Colon (tissue), 2 donors: ENCODE measurements at regions not wholly inside any gene's neighbourhood (a gene's known extent, or its start where the extent isn't known, plus 50 kb on each side); places are given as distances from the start of the nearest gene placed in this dataset.
"Not testable (repeated sequence)": the region's sequence is repeated elsewhere in the genome, so short reads cannot be mapped to it uniquely, and the experiment has no call there.

ENCODE experiments used
- FAIRE-seq: peaks from 2 replicates; lab custom pipeline; 2012; peaks lifted over from hg19 to GRCh38; lab: Jason Lieb, UNC
- donor health status: control.
- donor health status: control.

DNA sequence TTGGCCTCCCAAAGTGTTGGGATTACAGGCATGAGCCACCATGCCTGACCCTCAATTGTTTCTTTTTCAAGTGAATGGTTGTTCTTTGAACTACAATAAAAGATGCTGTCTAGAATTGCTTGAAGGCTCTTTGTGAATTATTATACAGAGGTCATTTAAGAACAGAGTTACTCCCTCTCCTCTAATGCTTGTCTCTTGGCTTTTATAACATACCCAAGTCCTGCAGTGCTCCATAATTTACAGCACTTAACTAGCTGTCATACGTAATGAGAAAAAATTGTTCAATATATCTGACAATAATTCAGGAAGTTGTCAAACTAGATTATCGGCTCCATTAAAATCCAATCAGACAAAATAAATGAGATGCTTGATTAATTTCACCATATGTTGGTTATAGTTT, 823.0 kb upstream of the ATXN7L3B start:
- FAIRE-seq = no peak

DNA sequence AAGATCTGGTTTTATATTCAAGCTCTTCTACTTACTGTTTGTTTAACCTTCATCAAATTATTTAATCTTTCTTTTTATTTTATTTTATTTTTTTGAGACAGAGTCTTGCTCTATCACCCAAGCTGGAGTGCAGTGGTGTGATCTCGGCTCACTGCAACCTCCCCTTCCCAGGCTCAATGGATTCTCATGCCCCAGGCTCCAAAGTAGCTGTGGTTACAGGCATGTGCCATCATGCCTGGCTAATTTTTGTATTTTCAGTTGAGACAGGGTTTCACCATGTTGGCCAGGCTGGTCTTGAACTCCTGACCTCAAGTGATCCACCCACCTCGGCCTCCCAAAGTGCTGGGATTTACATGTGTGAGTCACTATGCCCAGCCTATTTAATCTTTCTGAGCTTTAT, 821.5 kb upstream of the ATXN7L3B start:
- not testable (repeated sequence) for FAIRE-seq

DNA sequence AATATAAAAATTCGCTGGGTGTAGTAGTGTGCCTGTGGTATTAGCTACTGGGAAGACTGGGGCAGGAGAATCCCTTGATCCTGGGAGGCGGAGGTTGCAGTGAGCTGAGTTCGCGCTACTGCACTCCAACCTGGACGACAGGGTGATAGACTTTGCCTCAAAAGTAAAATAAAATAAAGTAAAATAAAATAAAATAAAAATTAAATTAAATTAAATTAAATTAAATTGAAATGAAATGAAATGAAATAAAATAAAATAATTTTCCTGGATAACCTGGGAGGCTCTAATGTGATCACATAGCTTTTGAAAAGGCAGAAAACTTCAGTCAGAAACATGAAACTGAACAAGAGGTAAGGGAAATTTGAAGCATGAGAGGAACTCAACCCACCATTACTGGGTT, 818.4 kb upstream of the ATXN7L3B start:
- FAIRE-seq = no peak

DNA sequence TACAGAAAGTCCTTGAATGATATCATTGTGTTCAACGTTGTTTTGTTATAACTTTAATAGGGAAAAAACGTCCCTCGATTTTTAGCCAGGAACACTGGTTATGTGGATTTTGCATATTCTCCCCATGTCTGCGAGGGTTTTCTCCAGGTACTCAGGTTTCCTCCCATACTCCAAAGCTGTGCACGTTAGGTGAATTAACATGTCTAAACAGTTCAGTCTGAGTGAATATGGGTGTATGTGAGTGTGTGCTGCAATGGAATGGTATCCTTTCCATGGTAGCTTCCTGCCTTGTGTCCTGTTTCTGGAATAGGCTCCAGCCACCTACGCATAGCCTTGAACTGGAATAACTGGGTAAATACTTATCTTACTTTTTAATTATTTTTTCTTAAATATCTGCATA, 810.8 kb upstream of the ATXN7L3B start:
- no peak for FAIRE-seq

DNA sequence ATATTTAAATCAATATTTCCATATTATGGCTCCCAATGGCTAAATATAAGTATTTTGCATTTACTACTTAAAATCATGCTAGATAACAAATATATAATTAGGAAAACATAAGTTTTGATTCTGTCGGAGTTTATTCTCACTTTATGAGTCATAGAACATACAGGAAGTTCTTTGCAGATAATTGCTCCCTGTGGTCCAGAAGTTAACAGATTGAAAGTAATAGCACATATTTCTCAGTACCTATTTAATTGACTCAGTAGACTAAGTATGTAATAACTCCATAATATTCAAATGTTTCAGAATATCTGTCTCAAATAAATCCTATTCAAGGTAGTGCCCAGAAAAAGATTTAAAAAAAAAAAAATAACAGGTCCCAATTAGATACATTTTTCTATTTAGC, 806.0 kb upstream of the ATXN7L3B start:
- no peak for FAIRE-seq

DNA sequence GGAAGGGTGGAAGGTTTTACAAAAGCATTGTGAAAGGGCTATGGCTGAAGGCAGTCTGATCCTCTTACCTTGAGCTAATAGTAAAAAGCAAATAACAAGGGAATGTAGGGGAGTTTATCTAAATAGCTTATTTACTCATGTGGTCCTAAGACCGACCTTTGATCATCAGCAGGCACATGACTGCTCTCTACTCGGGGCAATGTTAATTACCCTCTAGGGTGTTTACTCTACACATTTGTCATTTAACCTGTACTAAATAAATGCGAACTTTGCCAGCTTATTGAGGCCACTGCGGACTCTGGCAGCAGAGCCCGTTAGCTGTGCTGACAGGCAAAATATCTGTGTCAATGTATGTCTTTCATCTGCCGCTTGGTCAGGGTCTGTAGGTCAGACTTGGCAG, 768.3 kb upstream of the ATXN7L3B start:
- FAIRE-seq = no peak

DNA sequence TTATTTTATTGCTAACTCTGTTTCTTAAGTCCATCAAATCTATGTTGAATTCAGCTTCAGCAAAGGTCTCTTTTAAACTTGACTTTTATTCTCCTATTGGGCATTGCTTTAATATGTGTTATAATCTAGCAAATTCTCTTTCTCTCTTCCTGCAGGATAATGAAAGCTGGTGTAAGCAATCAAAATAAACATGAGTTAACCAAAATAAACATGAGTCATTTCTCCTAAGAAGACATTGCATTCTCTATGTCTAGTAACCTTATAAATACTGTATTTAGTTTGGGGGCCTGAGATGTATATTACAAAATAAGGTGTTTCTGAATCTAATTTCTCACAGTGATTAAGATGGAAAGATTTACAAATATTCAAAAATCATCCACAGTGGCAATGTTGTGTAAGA, 739.1 kb upstream of the ATXN7L3B start:
- FAIRE-seq = no peak

DNA sequence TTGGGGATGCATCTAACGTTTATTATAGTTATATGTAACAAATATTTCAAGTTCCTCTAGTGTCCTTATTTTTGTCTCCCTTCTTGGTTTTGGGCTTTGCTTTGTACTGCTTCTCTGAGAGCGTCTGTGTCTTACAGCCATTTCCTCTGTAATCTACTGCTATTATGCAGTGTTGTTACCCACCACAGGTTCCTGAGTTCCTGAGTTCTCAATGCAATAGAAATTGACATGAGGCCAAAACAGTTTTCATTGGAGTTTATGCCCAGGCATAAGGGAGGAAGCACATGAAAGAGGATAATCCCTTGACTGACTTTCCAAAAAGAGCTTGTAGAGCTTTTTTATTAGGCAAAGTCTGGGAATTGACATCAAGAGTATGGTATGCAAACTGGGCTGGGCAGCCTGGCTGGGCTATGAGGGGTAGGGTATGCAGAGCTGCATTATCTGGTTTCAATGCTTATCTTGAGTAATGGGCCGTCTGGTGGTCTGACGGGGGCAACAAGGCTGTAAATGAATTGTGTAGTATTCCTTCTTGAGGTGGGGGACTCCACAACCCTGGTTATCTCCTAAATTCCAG, 722.5 kb upstream of the ATXN7L3B start:
- FAIRE-seq = no peak

DNA sequence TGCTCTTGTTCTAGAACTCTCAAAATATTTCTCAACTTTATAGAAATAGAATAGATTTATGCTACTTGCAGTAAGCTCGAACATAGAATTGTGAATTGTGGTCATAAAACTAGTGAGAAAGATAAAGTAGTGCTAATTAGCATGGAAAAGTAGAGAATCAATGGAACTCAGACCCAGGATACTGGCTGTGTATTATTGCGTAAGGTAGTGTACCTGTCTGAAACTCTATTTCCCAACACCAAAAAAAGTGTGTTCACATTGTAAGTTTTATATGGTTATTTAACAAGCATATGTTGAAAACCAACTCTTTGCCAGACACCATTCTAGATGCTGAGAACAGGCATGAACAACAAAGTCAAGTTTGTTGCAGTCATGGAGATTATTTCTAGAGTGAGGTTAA, 720.5 kb upstream of the ATXN7L3B start:
- no peak for FAIRE-seq

DNA sequence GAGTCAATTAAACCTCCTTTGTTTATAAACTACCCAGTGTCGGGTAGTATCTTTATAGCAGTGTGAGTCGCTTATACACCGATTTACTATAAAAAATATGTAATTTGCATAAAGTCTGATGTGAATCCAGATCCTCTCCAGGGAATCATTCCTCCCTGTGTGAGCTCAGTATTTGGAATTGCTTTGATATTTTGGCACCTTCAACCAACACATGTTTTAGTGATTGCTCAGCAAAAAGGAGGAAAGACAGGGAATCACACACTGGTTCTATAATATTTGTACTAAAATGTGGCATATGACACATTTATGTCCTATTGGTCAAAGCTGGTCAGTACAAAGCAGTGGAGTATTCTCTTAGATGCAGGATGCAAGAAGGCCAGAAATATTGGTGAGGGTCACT, 703.9 kb upstream of the ATXN7L3B start:
- no peak for FAIRE-seq

DNA sequence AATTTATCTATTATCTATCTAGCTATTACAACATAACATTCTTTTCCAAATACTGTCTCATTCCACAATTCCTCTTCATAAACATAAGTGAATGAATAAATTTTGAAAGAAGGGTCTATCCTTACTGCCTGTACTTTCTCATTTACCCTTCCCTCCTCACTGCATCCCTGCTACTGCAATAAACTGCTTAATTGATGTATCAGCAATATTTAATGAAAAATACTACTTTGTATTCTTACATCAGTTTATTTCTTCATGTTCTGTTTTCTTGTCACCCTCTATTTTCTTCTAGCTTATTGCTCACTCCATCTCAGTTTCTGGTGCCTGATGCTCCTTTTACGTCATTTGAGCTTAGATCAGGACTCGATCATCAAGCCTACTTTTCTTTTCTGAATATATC, 695.7 kb upstream of the ATXN7L3B start:
- FAIRE-seq = no peak

DNA sequence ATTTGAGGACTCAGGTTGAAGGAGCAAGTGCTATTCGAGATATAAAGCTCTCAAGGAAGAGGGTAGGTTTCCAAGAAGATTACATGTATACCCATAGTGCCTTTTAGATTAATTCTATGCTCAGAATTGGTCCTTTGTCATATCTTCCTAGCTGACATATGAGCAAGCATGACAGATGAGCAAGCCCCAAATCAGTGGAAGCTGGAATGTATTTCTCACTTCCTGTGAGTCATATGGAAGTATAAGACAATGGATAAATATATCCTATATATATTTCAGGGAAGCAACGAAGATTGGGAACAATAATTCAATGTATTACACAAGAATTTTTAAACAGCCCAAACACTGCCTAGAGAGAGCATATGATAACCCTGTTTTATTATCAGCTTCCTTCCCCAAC, 674.1 kb upstream of the ATXN7L3B start:
- no peak for FAIRE-seq

DNA sequence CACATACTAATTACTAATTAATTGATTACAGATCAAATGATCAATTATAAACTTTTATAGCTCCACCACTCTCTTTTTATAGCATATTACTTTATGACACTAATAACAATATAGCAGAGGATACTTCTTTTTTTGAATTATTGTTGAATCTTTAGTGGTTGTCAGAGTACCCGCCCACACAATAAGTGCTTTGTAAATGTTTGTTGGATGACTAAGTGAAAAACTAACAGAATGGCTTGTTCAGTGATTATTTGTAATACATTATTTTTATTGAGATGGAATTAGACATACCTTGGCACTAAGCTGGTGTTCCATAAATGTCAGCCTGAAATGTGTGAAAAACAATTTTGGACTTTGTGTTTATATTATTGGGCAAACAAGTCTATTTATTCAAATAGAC, 670.5 kb upstream of the ATXN7L3B start:
- FAIRE-seq = no peak

DNA sequence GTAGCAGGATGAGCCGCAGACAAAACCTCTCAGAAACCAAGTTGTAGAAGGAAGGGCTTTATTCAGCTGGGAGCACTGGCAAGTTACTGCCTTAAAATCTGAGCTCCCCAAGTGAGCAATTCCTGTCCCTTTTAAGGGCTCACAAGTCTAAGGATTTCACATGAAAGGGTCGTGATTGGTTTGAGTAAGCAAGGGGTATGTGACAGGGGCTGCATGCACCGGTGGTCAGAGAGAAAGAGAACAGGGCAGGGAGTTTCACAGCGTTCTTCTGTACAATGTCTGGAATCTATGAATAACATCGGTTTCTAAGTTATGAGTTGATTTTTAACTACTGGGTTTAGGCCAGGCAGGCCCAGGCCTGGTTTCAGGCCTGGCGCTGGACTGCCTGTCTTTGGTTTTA, 660.3 kb upstream of the ATXN7L3B start:
- FAIRE-seq = not testable (repeated sequence)

DNA sequence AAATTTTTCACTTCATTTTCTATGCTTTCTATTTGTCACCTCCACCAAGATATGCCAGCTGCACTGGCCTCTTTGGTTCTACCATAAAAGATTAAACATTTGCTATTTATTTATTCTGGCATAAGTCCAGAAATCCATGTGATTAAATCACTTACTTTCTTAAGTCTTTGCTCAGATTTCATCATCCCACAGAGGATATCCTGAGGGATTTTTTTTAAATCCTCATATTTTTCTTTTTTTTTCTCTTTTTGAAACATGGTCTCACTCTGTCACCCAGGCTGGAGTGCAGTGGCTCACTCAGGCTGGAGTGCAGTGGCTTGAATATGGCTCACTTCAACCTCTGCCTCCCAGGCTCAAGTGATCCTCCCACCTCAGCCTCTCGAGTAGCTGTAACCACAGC, 645.4 kb upstream of the ATXN7L3B start:
- FAIRE-seq = no peak

DNA sequence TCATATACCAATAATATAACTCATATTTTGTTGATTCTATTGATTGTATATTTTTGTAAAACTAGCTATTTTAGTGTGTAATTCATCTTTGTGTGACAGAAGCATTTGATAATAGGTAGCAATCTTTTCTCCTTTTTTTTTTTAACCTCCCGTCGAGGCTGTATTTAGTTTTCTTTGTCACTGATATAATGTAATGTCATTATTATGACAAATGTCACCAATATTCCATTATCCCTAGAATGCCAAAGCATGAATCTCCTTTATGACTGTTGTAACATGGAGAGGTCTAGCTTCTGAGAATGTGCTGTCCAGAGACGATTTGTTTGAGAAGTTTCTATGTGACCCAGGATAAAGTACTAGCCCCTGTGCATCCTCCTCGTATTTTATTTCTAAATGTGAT, 639.0 kb upstream of the ATXN7L3B start:
- FAIRE-seq = no peak

DNA sequence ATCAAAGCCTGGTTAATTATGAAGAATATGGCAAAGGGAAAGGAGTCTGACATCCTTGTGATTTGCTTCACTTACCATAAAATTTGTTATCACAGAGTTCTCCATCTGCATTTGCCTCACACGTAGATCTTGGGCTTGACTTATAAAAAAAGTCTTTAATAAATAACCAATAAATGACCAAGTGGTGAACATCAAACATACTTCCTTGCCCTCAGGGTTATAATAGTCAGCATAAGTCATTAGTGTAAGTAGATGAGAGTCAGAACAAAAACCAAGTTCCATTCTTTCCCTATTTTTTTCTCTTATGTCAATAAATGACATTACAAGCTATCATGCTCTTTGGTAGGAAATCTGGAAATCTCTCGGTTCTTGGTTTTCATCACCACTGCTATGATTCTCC, 635.4 kb upstream of the ATXN7L3B start:
- no peak for FAIRE-seq

DNA sequence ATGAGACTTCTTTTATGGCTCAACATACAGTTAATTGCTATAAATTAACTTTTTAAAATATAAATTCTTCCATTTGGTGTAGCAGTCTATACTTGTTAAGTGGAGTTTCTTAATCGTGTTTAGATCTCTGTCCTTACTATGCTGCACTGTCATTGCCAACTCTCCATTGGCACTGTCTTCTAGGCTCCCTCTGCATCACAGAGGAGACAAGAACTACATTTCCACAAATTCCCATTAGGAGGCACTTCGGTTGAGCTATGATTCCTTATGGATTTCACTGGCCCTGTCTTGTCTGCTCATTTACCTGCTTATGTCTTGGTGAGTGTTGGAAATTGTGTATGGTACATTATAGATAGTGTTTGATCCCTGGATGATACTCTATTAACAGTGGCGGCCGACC, 630.9 kb upstream of the ATXN7L3B start:
- FAIRE-seq = no peak

DNA sequence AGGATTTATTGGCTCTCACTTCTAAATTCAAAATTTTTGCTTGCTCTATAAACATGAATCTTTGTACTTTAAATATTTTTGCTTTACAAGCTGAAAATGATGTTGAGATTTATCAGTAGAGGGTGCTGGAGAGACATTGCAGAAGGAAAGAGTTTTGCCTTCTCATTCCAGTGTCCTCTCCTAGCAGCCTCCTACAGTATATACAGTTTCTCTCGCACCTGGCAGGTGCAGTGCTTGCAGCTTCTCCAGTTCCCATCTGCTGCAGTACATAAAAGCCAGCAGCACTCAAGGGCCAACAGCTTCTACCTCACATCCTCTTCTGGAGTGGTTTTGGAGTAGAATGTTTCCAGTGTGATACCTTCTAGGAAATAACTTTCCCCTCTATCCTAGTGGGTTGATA, 601.8 kb upstream of the ATXN7L3B start:
- no peak for FAIRE-seq

DNA sequence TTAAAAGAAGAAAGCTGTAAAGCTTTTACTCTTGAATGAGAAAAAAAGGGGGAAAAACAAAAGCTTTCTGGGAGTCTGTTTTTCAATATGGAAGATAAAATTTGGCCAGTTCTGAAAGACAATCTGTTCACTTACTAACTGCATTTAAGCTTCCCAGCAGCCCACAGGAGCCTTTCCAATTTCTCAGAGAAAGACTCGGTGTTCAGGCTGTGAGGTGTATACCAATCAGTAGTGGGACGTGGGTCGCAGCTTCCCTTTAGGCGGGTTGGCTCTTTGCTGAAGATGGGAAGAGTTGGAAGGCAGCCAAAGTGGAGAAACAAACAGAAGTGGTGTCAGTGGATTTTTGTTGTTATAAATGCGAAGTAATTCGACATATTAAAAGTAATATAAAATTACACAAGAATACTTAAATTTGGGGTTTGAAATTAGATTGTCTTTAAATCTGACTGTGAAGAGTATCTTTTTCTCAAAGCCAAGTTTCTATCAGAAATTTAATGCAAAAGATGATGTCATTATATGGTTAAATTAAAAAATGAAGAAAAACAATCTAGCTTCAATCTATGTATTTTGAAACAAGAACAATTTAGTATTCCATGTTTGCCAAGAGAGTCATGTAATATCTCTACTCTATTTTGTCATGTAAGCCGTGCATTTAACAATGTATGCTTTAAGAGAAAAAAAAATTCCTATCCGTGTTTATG, 590.2 kb upstream of the ATXN7L3B start:
- no peak for FAIRE-seq

DNA sequence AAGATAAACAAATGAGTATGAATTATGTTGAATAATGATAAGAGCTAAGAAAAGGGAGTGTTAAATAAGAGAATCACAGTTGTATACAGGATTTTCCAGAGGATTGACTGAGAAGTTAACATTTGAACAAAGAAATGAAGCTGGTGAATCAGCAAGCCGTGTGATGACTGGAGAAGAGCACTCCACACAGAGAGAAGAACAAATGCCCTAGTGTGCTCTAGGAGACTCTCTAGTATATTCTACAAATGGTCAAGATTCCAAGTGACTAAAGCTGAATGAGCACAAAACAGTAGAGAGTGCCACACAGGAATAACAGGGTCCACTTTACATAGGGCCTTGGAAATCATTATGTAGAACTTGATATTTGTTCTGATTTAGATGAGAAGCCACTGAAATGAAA, 587.1 kb upstream of the ATXN7L3B start:
- no peak for FAIRE-seq

DNA sequence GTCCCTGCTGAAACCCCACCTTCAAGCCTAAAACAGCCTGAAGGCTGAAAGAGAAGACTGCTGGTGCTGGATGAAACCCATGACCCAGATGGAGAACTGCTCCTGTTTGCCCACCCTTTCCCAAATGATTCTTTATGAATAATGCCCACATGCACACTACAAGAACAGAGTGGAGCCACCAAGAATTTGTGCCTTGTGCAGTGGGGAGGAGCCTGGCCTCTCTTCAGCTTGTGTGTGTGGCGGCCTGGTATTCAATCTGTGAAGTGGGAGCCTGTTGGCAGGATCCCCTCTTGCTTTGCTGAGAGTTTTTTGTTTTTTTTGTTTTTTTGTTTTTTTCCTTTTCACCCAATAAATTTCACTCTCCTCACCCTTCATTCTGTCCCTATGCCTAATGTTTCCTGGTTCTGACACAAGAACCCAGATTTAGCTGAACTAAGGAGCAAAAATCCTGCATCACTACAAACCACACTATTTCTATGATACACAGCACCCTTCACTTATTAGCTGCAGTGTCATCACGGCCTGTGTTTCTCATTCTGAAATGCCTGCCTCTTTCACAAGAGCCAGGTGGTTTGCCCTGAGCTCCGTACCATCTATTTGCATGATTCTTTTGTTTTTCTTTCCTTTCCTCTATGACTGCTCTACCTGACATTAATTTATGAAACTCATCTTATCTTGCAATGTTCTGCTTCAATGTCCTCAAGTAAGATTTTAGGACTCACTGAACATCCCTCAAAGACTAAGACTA, 585.5 kb upstream of the ATXN7L3B start:
- no peak for FAIRE-seq

DNA sequence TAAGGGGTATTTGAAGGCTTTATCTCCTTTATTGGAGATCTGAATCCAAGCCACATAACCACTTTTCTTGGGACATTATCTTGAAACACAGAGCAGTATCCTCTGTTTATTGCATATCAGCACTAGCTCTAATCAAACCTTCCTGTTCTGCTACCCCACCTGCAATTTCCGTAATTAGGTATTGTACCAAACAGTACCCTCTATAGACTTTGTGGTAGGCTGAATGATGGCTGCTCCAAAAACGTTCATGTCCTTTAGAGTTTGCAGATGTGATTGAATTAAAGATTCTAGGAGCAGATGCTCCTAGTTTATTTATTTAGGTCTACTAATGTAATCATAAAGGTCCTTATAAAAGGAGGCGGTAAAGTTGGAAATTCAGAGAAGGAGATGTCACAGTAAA, 573.0 kb upstream of the ATXN7L3B start:
- FAIRE-seq = no peak

DNA sequence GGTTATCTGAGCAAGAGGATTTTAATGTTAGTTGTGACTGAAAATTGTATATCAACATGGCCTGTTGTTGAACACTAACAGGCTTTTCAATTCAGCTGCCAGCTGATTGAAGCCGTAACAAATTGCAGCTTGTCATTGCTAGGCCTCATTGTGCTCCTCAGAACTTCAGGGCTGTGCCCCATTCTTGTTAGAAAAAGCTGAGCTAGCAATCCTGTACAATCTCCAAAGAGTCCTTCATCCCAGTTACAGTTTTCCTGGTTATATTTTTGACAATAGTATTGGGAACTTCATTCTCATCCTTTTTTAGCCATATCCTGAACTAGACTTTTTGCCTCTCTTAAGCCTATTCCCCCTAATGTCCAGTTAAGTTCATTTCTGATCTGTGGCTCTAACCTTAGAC, 564.1 kb upstream of the ATXN7L3B start:
- no peak for FAIRE-seq
